Activated CD4-positive, alpha-beta T cell treated with anti-CD3 and anti-CD28 coated beads for 4 hours (primary cell): ENCODE measurements at regions not wholly inside any gene's neighbourhood (a gene's known extent, or its start where the extent isn't known, plus 50 kb on each side); places are given as distances from the start of the nearest gene placed in this dataset.
"Not testable (repeated sequence)": the region's sequence is repeated elsewhere in the genome, so short reads cannot be mapped to it uniquely, and the experiment has no call there.

Source experiments
- DNase-seq, 2 donors: peaks; one replicate each; pipeline ENCODE4 v3.0.0-alpha.2; 2020

DNA sequence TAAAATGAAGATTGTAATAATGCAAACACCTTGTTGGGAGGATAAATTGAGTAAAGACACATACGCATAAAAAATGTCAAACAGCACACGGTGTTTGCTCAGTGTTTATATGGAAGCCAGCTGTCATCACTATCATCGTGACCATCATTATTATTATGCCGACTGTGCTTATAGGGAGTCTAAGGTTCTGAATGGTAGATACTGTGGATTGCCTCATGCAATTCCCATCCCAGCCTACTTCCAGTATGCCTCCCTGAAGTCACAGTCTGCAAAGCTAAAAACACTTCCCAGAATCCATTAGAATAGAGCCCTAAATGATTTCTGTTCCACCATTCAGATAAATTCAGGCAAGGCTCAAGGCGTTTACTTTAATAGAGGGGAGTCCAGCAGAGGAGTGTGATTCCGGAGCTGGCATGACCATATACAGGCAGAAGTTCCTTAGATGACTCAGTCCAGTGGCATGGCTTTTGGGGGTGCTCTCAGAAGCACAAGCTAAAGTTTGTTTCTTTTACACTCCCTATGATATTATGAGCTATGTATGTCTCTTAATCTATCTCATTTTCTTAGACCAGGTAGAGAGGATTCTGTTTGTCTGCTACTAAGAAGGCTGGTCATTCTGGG, 148.7 kb downstream of the MEX3B start:
- no peak for DNase-seq

DNA sequence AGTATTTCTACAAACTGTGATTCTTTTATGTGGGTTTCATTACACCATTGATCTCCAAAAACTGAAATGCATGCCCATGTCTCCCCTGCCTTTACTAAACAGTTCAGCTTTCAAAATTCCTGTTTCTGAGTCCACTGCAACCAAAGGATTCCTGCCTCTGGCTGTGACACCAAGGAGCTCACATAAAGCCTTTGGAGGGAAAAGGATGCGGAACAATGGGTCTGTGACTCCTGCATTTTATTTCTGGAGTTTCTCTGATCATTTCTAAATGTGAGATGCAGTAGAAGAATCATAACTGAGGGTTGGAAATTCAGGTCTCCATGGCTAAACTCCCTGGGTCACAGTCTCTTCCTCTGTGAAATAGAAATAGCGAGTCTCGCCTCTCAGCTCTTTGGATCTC, 149.5 kb downstream of the MEX3B start:
- DNase-seq, result no peak

DNA sequence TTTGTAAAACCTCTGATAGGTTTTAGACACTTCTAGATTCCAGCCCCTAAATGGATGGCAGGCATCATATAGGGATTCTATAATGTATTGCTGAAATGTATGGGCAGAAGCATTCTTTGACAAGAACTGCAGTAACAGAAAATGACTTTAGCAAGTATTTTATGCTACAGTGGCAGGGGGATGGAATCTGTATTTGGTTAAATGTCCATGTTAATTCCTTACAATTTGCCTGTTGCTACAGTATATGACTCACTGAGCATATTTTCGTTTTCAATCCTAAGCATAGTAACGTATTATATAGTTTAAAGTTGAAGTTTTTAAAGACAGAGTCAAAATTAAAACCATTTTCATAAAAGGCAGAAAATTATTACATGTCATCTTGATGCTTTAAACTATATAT, 150.1 kb downstream of the MEX3B start:
- no peak for DNase-seq

DNA sequence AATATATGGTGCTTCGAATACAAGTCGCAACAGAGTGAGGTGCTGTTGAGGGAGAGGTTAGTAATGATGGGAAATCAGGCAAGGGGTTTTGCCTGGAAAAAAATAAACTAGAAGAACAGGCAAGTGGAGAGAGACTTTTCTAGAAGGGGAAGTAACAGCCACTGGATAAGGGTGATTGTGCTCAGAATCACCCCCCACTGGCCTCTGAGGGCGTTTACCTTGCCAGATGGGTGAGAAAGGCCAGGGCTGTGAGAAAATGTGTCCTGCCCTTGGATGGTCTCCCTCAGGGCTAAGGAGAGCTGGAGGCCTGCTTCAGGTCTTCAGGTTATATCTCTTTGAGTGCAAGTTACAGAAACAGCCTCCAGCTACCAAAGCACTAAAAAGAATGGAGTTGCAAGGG, 151.8 kb downstream of the MEX3B start:
- DNase-seq, result no peak

DNA sequence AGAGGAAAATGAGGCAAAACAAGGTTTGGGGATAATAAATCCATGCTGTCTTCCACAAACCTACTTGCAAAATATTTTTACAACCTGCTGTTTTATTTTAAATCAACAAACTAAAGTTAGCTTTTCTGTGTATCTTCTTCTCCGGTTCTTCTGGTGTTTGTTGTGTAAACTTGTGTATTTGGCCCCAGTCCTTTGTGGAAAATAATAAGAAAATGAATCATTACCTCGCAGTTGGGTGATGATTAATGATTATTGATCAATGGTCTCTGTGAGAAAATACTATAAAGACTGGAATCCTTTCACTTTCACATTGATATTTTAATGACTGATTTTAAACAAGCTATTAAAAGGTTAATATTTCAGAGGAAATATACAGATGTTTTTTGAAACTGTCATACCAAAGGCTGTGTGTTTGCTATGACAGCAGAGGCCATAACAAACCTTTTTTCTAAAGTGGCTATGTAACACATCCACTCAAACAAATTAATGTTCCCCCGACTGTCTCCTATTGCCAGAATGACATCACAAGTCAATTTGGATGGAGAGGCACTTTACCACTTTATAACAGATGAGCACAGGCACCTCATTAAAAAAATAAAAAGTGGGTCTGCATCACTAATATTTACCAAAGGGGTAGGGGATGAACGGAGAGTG, 152.5 kb downstream of the MEX3B start:
- DNase-seq, result no peak

DNA sequence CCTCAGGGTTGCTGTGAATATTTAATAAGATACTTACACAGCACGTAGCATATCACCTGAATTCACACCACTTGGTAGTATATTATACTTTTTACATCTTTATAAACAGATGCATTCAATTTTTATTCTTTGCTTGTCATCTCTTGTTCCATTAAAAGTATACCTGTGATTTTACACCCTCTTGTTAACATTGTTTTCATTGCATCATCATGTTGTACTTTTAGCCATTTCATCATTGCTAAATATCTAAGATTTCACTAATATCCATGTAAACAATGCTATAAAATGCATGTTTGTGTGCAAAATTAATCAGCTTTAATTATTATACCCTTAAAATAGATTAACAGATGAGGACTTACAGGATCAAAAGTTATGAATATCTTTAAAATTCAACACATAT, 155.3 kb downstream of the MEX3B start:
- DNase-seq, result no peak

DNA sequence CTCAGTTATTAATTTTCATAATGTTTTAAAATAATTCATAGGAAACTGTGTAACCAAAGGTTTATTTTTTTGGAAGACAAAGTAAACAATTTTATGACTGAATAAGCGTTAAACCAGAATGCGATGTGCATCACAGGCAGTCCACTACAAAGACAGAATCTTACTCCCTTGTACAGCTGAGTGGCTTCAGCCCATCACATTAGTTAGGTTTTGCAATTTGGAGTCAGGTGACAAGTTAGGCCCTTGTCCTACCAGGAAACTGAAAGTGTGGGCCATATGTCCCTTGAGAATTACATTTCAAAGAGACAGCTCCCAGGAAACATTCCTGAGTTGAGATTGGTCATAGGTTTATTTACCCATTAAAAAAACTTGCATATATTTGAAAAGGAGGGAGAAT, 156.3 kb downstream of the MEX3B start:
- DNase-seq, result no peak

DNA sequence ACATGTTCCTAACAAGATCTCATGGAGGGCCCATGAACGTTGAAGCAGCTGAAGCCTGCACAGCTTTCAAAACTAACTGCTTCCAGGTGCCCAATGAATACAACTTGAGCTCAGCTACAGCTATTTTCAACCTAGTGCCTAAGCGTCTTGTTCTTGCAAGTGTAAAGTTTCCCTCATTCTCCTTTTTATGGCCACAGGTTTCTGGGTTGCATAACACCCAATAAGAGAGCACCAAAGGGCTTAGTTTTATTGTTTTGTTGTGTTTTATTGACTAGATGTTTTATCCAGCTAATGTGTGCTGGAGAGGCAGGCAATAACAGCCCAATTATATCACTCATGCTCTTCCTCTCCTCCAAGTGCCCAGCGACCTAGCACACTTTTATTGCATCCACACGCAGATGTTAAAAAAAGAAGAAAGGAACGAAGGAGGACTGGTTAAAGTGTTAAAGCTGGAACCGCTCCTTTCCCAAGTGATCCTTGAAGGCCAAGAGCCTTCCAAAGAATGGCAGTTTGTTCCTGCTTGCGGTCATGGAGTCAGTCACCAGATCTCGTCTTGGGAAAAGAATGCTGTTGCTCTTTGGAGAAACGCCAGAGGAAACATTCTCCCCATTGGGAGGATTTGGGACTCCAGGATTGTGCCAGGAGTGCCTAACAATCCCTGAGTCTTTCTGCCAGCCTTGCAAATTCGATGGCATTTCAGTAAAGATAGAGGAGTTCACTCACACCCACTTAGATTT, 156.9 kb downstream of the MEX3B start:
- no peak for DNase-seq

DNA sequence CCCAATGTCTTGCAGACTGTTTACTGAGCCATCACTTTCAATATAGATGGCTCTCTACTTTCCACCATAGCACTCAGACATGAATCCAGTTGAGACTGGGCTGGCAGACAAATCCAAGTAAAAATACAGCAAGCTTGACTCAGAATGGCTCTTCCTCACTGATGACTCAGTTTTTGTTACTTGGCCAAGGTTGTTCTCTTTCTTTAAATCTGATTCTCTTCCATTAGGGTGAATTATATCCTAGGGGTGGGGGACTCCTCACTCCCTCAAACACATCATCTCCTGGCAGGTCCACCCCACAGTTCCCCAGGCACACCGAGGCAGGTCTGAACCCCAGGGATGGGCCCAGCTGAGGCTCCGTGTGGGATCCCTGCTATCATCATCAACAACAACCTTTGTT, 157.9 kb downstream of the MEX3B start:
- DNase-seq, result no peak

DNA sequence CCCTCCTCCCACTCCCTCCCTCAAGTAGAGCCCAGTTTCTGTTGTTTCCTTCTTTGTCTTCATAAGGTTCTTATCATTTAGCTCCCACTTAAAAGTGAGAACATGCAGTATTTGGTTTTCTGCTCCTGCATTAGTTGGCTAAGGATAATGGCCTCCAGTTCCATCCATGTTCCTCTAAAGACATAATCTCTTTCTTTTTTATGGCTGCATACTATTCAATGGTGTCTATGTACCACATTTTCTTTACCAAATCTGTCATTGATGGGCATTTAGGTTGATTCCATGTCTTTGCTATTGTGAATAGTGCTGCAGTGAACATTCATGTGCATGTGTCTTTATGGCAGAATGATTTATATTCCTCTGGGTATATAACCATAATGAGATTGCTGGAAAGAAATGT, 158.6 kb downstream of the MEX3B start:
- DNase-seq, result not testable (repeated sequence)

DNA sequence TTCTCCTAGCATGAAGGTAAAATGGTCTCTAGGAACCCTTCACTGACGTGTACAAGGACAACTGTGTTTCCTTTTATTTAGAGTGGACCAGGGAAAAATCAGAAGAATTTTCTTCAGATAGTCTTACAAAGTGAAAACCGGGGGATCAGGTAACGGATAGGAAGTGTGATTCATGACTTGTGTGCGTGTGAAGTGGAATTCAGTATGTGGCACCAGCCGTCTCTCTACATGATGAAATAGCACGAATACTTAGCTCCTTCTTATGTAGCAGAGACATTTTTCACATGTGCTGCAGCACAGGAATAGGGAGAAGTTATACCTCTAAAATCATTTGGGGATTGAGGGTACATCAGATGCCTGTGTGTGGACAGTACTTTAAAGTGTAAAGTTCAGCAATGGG, 159.2 kb downstream of the MEX3B start:
- DNase-seq, result no peak

DNA sequence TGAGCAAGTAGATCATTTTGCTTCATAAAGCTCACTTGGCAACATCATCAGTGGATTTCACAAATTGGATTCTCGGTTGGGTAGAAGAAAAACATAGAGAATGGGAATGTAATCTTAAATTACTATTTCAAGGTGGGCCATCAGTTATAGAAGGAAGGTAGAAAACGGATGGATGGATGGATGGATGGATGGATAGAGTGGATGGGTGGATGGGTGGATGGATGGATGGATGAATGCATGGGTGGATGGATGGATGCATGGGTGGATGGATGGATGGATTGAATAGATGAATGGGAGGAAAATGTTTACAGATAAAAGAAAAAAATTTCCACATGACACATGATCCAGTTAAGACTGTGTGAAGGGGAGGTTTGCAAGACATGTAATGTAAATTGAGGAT, 159.7 kb downstream of the MEX3B start:
- no peak for DNase-seq

DNA sequence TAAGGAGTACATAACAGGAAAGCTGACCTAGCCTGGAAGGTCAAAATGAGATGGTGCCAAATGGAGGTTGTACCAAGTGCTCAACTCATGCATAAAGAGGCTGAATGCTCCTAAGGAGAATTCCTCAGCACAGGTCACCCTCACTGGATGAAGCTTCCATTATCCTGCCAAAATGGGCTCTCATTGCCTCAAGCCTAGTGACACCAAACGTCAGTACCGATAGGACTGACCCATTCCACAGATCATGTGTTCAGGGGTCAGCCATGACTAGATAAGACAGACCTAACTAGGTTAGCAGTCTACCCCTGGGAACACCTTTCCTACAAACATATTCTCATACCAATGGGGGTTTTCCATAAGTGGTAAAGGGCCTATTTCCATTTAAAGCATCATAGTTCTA, 160.7 kb downstream of the MEX3B start:
- no peak for DNase-seq

DNA sequence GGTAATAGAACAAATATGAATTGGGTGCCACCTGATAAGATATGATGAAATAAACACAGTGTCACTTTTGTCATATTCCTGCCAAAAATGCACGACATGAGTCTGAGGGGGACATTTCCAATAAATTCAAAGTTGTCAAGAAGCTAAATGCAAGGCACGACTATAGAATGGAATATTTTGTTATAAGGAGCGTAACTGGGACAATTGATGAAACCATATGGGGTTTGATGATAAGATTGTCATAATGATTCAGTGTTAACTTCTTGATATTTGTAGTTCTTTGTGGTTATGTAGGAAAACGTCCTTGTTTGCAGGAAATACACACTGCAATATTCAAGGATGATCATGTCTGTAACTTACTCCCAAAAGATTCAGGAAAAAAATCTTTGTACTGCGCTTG, 163.3 kb downstream of the MEX3B start:
- no peak for DNase-seq

DNA sequence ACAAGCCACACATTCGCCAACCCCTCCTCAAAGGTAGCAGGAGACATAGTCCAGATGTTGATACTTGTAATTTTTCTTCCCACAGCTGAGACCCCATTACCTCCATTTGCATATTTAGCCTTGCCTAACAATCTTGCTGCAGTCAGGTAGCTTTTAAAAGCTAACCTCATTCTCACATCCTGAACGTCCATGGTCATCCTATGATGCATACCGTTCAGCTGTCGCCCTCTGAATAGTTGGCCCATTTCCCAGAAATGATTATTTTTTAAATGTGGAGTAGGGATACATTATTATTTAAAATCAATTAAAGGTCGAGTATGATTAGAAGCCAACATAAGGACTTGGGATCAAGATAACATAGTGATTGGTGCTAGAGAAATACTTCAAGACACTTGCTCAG, 165.0 kb downstream of the MEX3B start:
- no peak for DNase-seq

DNA sequence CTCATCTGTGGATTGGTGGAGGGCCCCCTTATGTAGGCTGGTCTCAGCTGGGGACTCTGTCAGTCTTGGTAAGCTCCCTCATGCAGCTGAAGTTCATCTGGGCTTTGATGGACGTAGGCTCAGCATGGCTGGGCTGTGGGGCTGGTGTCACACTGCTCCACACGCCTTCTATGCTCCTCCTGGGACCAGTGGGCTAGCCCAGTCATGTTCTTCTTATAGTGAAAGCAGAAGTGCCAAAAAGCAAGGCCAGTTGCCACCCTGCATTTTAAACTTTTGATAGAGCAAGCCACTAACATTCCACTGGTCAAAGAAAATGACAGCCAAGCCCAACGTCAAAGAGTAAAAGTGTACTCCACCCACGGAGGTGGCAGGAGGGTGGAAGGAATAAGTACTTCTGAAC, 165.5 kb downstream of the MEX3B start:
- DNase-seq, result no peak

DNA sequence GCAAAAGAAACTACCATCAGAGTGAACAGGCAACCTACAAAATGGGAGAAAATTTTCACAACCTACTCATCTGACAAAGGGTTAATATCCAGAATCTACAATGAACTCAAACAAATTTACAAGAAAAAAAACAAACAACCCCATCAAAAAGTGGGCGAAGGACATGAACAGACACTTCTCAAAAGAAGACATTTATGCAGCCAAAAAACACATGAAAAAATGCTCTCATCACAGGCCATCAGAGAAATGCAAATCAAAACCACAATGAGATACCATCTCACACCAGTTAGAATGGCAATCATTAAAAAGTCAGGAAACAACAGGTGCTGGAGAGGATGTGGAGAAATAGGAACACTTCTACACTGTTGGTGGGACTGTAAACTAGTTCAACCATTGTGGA, 170.1 kb downstream of the MEX3B start:
- DNase-seq, result not testable (repeated sequence)

DNA sequence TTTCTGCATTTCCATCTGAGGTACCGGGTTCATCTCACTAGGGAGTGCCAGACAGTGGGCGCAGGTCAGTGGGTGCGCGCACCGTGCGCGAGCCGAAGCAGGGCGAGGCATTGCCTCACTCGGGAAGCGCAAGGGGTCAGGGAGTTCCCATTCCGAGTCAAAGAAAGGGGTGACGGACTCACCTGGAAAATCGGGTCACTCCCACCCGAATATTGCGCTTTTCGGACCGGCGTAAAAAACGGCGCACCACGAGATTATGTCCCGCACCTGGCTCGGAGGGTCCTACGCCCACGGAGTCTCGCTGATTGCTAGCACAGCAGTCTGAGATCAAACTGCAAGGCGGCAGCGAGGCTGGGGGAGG, 175.1 kb downstream of the MEX3B start:
- not testable (repeated sequence) for DNase-seq

DNA sequence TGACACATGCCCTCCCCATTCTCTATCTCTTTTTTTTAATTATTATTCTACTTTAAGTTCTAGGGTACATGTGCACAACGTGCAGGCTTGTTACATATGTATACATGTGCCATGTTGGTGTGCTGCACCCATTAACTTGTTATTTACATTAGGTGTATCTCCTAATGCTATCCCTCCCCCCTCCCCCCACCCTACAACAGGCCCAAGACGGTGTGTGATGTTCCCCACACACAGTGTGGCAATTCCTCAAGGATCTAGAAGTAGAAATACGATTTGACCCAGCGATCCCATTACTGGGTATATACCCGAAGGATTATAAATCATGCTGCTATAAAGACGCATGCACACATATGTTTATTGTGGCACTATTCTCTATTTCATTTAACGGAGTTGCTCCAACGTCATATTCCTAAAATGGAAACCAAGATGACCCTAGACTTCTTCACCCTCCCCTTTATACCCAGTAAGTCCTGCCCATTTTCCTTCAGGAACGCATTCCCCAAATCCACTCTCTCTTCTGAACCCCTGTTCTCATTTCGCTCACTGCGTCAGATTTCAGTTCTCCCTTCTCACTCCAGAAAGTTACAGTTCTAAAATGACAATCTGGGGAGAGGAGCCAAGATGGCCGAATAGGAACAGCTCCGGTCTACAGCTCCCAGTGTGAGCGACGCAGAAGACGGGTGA, 175.6 kb downstream of the MEX3B start:
- not testable (repeated sequence) for DNase-seq

DNA sequence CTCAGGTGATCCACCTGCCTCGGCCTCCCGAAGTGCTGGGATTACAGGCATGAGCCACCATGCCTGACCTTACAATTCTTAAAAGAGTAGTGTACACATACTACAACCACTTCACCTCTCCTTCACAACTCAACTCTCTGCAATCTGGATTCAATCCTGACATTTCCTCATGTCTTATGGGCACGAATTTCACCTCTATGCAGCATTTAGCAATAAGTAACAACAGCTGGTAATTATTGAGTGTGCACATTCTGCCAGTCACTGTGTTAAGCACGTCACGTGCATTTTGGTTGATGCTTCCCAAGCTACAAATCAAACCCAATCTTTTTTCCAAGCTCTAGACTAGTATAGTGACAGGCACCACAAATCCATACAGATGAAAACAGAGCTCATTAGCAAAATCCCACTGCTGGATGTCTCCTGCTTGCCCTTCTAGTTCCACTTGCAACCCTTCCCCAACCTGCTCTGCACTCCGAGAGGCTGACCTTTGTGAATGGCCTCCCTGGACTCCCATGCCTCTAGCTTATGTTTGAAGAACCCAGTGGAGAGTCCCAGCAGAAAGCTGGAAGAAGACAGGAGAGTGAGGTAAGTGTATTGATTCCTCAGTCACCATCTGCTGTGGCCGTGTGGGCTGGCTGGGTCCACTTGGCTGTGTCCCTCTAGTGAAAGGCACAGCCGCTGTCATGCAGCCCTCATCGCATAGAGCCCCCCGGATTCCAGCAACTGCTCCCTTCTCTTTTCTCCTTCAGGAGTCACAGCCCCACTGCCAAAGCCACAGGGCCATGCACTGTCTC, 176.5 kb downstream of the MEX3B start:
- DNase-seq, result no peak

DNA sequence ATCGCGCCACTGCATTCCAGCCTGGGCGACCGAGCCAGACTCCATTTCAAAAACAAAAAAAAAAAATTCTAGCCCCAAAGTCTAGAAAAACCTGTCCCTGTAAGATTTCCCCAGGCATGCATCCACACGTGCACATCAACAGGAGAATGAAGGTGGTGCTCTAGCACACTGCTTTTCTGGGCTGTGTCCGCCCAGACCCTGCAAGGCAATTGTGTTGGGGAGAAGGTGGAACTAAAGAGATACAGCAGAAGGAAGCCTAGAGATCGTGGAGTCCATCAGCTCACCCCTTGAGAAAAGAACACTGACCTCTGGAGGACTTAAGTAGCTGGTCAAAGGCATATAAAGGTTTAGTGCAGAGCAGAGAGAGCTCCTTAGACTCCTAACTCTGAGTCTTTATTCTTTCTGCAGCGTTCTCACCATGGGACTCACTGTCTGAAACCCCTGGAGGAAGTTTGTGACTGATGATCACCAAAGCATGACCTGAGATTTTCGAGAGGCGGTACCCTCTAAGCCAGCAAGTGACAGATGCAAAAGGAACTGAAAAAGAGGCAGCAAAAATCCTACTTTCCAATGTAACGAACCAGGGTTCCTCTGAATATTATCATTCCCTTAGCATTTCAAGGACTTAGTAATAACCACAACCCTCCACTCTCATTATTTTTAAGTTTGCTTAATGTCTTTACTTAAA, 179.8 kb downstream of the MEX3B start:
- no peak for DNase-seq

DNA sequence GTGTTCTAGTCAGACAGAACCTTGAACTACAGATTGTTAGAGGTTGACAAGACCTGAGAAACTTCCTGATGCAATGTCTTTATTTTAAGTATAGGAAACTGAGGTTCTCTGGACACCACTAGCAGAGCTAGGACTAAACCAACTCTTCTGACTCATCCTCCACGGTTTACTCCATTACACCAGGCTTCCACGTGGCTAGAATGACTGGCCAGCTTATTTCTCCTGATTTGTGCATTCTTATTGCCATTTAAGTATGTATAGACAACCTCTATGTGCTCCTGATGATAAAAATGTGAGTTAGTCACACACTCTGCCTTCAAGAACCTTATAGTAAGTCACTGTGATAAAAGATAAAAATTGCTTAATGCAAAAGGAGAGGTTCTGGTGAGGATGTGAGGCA, 182.7 kb downstream of the MEX3B start:
- DNase-seq, result no peak
